NCI-H187 (cell line): ENCODE measurements at regions not wholly inside any gene's neighbourhood (a gene's known extent, or its start where the extent isn't known, plus 50 kb on each side); places are given as distances from the start of the nearest gene placed in this dataset.
"Not testable (repeated sequence)": the region's sequence is repeated elsewhere in the genome, so short reads cannot be mapped to it uniquely, and the experiment has no call there.

Experiments used
- DNase-seq, 2 experiments: peaks; one replicate each; lab custom pipeline; 2025; lab: John Stamatoyannopoulos, UW

- no peak for DNase-seq
These were observed 555.5 kb upstream of the BRINP1 start for GRCh38 chr9:119924736-119925135.

GRCh38 chr9:119917175-119917574, 547.9 kb upstream of the BRINP1 start:
- no peak for DNase-seq

GRCh38 chr9:119907056-119907455, 537.8 kb upstream of the BRINP1 start:
- DNase-seq: no peak

GRCh38 chr9:119905724-119906123, 536.5 kb upstream of the BRINP1 start:
- no peak for DNase-seq

- no peak for DNase-seq
These were observed 534.6 kb upstream of the BRINP1 start for GRCh38 chr9:119903851-119904250.

- DNase-seq: no peak
These were observed 533.4 kb upstream of the BRINP1 start for GRCh38 chr9:119902611-119903010.

GRCh38 chr9:119898316-119898715, 529.1 kb upstream of the BRINP1 start:
- no peak for DNase-seq

- no peak for DNase-seq
These were observed 515.2 kb upstream of the BRINP1 start for GRCh38 chr9:119884438-119884837.

GRCh38 chr9:119881898-119882297, 512.7 kb upstream of the BRINP1 start:
- no peak for DNase-seq

GRCh38 chr9:119880361-119880760, 511.1 kb upstream of the BRINP1 start:
- DNase-seq: no peak

- no peak for DNase-seq
These were observed 508.1 kb upstream of the BRINP1 start for GRCh38 chr9:119877306-119877705.

GRCh38 chr9:119873877-119874276, 504.6 kb upstream of the BRINP1 start:
- no peak for DNase-seq

GRCh38 chr9:119870251-119870650, 501.0 kb upstream of the BRINP1 start:
- not testable (repeated sequence) for DNase-seq

GRCh38 chr9:119868694-119869093, 499.5 kb upstream of the BRINP1 start:
- peak; percentile 3 to 8 for DNase-seq

GRCh38 chr9:119861842-119862241, 492.6 kb upstream of the BRINP1 start:
- no peak for DNase-seq

GRCh38 chr9:119859128-119859527, 489.9 kb upstream of the BRINP1 start:
- no peak for DNase-seq

- no peak for DNase-seq
These were observed 483.9 kb upstream of the BRINP1 start for GRCh38 chr9:119853126-119853525.

- no peak for DNase-seq
These were observed 483.2 kb upstream of the BRINP1 start for GRCh38 chr9:119852390-119852789.

GRCh38 chr9:119844431-119844830, 475.2 kb upstream of the BRINP1 start:
- DNase-seq: no peak

- DNase-seq: no peak
These were observed 471.8 kb upstream of the BRINP1 start for GRCh38 chr9:119841016-119841415.

- DNase-seq: no peak
These were observed 470.7 kb upstream of the BRINP1 start for GRCh38 chr9:119839888-119840287.

GRCh38 chr9:119838210-119838609, 469.0 kb upstream of the BRINP1 start:
- no peak for DNase-seq

GRCh38 chr9:119836036-119836435, 466.8 kb upstream of the BRINP1 start:
- DNase-seq: no peak

- no peak for DNase-seq
These were observed 464.9 kb upstream of the BRINP1 start for GRCh38 chr9:119834064-119834620.

GRCh38 chr9:119831309-119831708, 462.1 kb upstream of the BRINP1 start:
- no peak for DNase-seq
